ENCODE measurements at regions not wholly inside any gene's neighbourhood (a gene's known extent, or its start where the extent isn't known, plus 50 kb on each side); places are given as distances from the start of the nearest gene placed in this dataset.
"Not testable (repeated sequence)": the region's sequence is repeated elsewhere in the genome, so short reads cannot be mapped to it uniquely, and the experiment has no call there.

- DNase-seq (ENCODE audit: low read depth in 1 of 2, low spot score in 1 of 2); POLR2A ChIA-PET; H3K4me2 ChIP-seq; CTCF ChIA-PET; FAIRE-seq; H3K9me3 ChIP-seq; H3K4me1 ChIP-seq; ATAC-seq; H3K4me3 ChIP-seq; H3K27ac ChIP-seq: not testable (repeated sequence)
- 23% methylated on average over 8 of the region's 8 CpGs for WGBS (ENCODE audit: missing lambda C conversion rate)
These were observed 56.2 kb upstream of the CCZ1B start for GRCh38 chr7:6882321-6882721.

- 36% methylated on average over 10 of the region's 10 CpGs for WGBS (ENCODE audit: missing lambda C conversion rate)
- H3K9me3 ChIP-seq; H3K4me1 ChIP-seq; FAIRE-seq; POLR2A ChIA-PET; CTCF ChIA-PET; H3K4me2 ChIP-seq; H3K4me3 ChIP-seq; H3K27ac ChIP-seq; DNase-seq (ENCODE audit: low read depth in 1 of 2, low spot score in 1 of 2); ATAC-seq: not testable (repeated sequence)
These were observed 57.7 kb upstream of the CCZ1B start for GRCh38 chr7:6883756-6884155.

GRCh38 chr7:6886198-6886597, 60.1 kb upstream of the CCZ1B start:
- no peak overlapping the region for H3K4me2 ChIP-seq
- TF ChIP-seq NPAS2 (CRISPR knock-in tag; IDR thresholded peaks at IDR 0.05; ENCODE audit: borderline replicate concordance) = no peak
- no peak for TF ChIP-seq KDM1A (IDR thresholded peaks at IDR 0.05; ENCODE audit: low read depth)
- no peak for TF ChIP-seq HMGXB4 (CRISPR knock-in tag; IDR thresholded peaks at IDR 0.05; ENCODE audit: borderline replicate concordance)
- no peak for TF ChIP-seq ZFP36 (IDR thresholded peaks at IDR 0.05; ENCODE audit: borderline replicate concordance, partially characterized antibody)
- no peak for TF ChIP-seq PHF8 (IDR thresholded peaks at IDR 0.05; ENCODE audit: borderline replicate concordance, low read depth)
- no peak for TF ChIP-seq USF2 (IDR thresholded peaks at IDR 0.05)
- TF ChIP-seq TFCP2L1 (CRISPR knock-in tag; IDR thresholded peaks at IDR 0.05) = no peak
- no peak for TF ChIP-seq CBX2 (IDR thresholded peaks at IDR 0.05; ENCODE audit: borderline replicate concordance, low read depth)
- TF ChIP-seq CHD2 (IDR thresholded peaks at IDR 0.05; ENCODE audit: low read length, partially characterized antibody) = no peak
- TF ChIP-seq BCL3 (IDR thresholded peaks at IDR 0.05) = no peak
- no peak for TF ChIP-seq MAFK (IDR thresholded peaks at IDR 0.05; ENCODE audit: partially characterized antibody)
- no peak for TF ChIP-seq CEBPB (IDR thresholded peaks at IDR 0.05)
- no peak for TF ChIP-seq HDAC2 (IDR thresholded peaks at IDR 0.05)
- TF ChIP-seq CBX8 (IDR thresholded peaks at IDR 0.05) = no peak
- no peak for TF ChIP-seq NR3C1 (IDR thresholded peaks at IDR 0.05)
- TF ChIP-seq JUN (IDR thresholded peaks at IDR 0.05) = no peak
- TF ChIP-seq PBX3 (IDR thresholded peaks at IDR 0.05) = no peak
- TF ChIP-seq RNF2 (IDR thresholded peaks at IDR 0.05; ENCODE audit: borderline replicate concordance, low read depth) = no peak
- TF ChIP-seq MAX (IDR thresholded peaks at IDR 0.05) = no peak
- CTCF ChIA-PET = no interaction called here
- no peak overlapping the region for H3K27ac ChIP-seq
- ATAC-seq (no peak), DNase-seq (ENCODE audit: low read depth in 1 of 2, low spot score in 1 of 2) (no peak), FAIRE-seq (no peak)
- no peaks in the 10 kb centered on the region for H3K4me1 ChIP-seq
- 45% methylated on average over 8 of the region's 8 CpGs for WGBS (ENCODE audit: missing lambda C conversion rate)
- no peak overlapping the region for H3K4me3 ChIP-seq
- POLR2A ChIA-PET = no interaction called here
- no peaks in the 10 kb centered on the region for H3K9me3 ChIP-seq

GRCh38 chr7:6888267-6889045, 62.4 kb upstream of the CCZ1B start:
- 49% methylated on average over 11 of the region's 13 CpGs for WGBS (ENCODE audit: missing lambda C conversion rate)
- DNase-seq (ENCODE audit: low read depth in 1 of 2, low spot score in 1 of 2); H3K4me2 ChIP-seq; CTCF ChIA-PET; ATAC-seq; H3K4me1 ChIP-seq; H3K27ac ChIP-seq; POLR2A ChIA-PET; FAIRE-seq; H3K9me3 ChIP-seq; H3K4me3 ChIP-seq: not testable (repeated sequence)

All from A549 (cell line).